AG10803 (cell line): ENCODE measurements at regions not wholly inside any gene's neighbourhood (a gene's known extent, or its start where the extent isn't known, plus 50 kb on each side); places are given as distances from the start of the nearest gene placed in this dataset.

Experiments used
- DNase-seq: peaks from one replicate; pipeline ENCODE4 v3.0.0; 2010; ENCODE audit warnings: low read depth
- H3K4me3 ChIP-seq: 2 replicates; pipeline ENCODE4 v1.5.1; 2011; ENCODE audit warnings: mild to moderate bottlenecking, low read length, control low read depth
- CTCF ChIP-seq: conservative IDR thresholded peaks from 2 replicates; pipeline ENCODE4 v1.5.1; 2011; ENCODE audit warnings: mild to moderate bottlenecking, low read length, control low read depth, inconsistent platforms

- DNase-seq, result peak; percentile 81
- no peak for TF ChIP-seq CTCF
- H3K4me3 ChIP-seq, result no peak overlapping the region
These were observed 138.5 kb upstream of the S1PR3 start for GRCh38 chr9:88852794-88853193.

GRCh38 chr9:88870627-88871026 lies 120.6 kb upstream of the S1PR3 start:
- TF ChIP-seq CTCF, result no peak
- no peak for DNase-seq
- H3K4me3 ChIP-seq, result no peak overlapping the region

- TF ChIP-seq CTCF, result no peak
- DNase-seq, result no peak
- no peak overlapping the region for H3K4me3 ChIP-seq
These were observed 119.6 kb upstream of the S1PR3 start for GRCh38 chr9:88871669-88872068.

- no peak for TF ChIP-seq CTCF
- H3K4me3 ChIP-seq, result no peak overlapping the region
- DNase-seq, result peak; percentile 15
These were observed 118.9 kb upstream of the S1PR3 start for GRCh38 chr9:88872192-88872946.

GRCh38 chr9:88873635-88874034 lies 117.6 kb upstream of the S1PR3 start:
- no peak overlapping the region for H3K4me3 ChIP-seq
- TF ChIP-seq CTCF, result no peak
- no peak for DNase-seq

- peak; percentile 14; the same call in 1 of the 2 replicates for TF ChIP-seq CTCF
- no peak overlapping the region for H3K4me3 ChIP-seq
- no peak for DNase-seq
These were observed 116.9 kb upstream of the S1PR3 start for GRCh38 chr9:88874391-88874790.

- no peak overlapping the region for H3K4me3 ChIP-seq
- no peak for DNase-seq
- no peak for TF ChIP-seq CTCF
These were observed 115.7 kb upstream of the S1PR3 start for GRCh38 chr9:88875400-88876120.
